ENCODE measurements at regions not wholly inside any gene's neighbourhood (a gene's known extent, or its start where the extent isn't known, plus 50 kb on each side); places are given as distances from the start of the nearest gene placed in this dataset.

DNA sequence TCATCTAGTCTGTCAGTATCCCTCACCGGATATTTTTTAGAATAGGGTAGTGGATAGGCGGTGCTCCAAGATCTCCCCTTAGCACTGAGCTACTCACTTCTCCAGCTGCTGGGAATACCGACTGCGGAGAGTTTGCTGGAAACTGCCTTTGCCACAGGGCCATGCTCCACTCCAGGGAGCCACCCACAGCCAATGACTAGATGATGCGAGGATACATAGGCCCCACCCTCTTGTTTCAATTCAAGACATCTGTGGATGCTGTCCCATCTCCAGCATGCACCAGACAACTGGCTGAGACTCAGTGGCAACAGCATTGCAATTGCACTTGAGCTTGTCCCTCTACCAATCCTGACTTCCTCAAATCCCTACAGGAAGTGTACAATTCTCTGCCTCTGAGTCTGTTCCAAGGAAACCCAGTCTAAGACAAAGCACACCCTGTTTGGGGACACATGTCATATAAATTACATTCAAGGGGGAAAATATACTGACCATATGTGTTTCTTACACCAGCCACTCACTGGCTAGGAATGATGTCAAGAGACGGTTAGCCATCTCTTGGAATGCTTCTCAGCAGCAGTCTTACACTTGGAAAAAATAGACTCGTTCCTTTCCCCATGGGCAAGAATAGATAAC is 312.6 kb upstream of the KIF2A start:
- Histone ChIP-seq H3K27me3 (ENCODE audit: control insufficient read depth, low read length) (no peaks in the 10 kb centered on the region), H3K4me2 (ENCODE audit: low read length) (no peak overlapping the region), H3K9me3 (ENCODE audit: control insufficient read depth, insufficient read depth, low read length) (no peaks in the 10 kb centered on the region), H3K79me2 (ENCODE audit: control insufficient read depth, low read length) (no peaks in the 10 kb centered on the region), H3K9me2 (replicated peaks; ENCODE audit: control insufficient read depth, low read length) (no peaks in the 10 kb centered on the region), H3K36me3 (ENCODE audit: control insufficient read depth, low read length) (no peaks in the 10 kb centered on the region), H3K4me3 (ENCODE audit: low read length) (no peak overlapping the region), H3K27ac (ENCODE audit: low read depth, low read length) (no peak overlapping the region), H3K4me1 (ENCODE audit: control insufficient read depth, low read length) (no peaks in the 10 kb centered on the region), H4K20me1 (ENCODE audit: control insufficient read depth, insufficient read depth, low read depth, low read length) (no peaks in the 10 kb centered on the region), H3F3A (ENCODE audit: control insufficient read depth, insufficient read depth) (no peaks in the 10 kb centered on the region)
- TF ChIP-seq EZH2phosphoT487 (IDR thresholded peaks at IDR 0.05; ENCODE audit: borderline replicate concordance, low read length) = no peak
- TF ChIP-seq CTCF (IDR thresholded peaks at IDR 0.05; ENCODE audit: low read depth, low read length, poor library complexity, severe bottlenecking) = no peak

DNA sequence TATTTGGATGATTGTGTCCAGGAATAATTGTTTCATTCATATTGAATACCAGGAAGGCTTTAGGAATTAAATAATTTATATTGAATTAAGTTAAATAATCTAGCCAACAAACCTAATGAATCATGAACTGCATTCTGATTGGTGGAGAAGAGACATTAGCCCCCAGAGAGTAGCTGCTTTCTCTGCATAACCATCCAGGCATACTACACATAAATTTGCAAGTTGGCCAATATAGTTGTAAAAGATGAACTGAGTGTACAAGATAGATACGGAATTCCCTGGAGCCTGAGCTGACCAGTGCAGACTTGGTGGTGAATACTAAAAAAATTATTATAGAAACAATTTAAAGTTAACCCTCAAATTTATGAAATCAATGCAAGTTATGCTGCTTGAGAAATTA is 311.8 kb upstream of the KIF2A start:
- TF ChIP-seq CTCF (IDR thresholded peaks at IDR 0.05; ENCODE audit: low read depth, low read length, poor library complexity, severe bottlenecking) (no peak), EZH2phosphoT487 (IDR thresholded peaks at IDR 0.05; ENCODE audit: borderline replicate concordance, low read length) (no peak)
- no peaks in the 10 kb centered on the region for H3K36me3 ChIP-seq (ENCODE audit: control insufficient read depth, low read length)
- no peaks in the 10 kb centered on the region for H3K27me3 ChIP-seq (ENCODE audit: control insufficient read depth, low read length)
- no peaks in the 10 kb centered on the region for H3K79me2 ChIP-seq (ENCODE audit: control insufficient read depth, low read length)
- H3K4me2 ChIP-seq (ENCODE audit: low read length) = no peak overlapping the region
- H3K27ac ChIP-seq (ENCODE audit: low read depth, low read length) = no peak overlapping the region
- H3K9me2 ChIP-seq (replicated peaks; ENCODE audit: control insufficient read depth, low read length) = no peaks in the 10 kb centered on the region
- H3F3A ChIP-seq (ENCODE audit: control insufficient read depth, insufficient read depth) = no peaks in the 10 kb centered on the region
- no peaks in the 10 kb centered on the region for H3K9me3 ChIP-seq (ENCODE audit: control insufficient read depth, insufficient read depth, low read length)
- H4K20me1 ChIP-seq (ENCODE audit: control insufficient read depth, insufficient read depth, low read depth, low read length) = no peaks in the 10 kb centered on the region
- no peak overlapping the region for H3K4me3 ChIP-seq (ENCODE audit: low read length)
- no peaks in the 10 kb centered on the region for H3K4me1 ChIP-seq (ENCODE audit: control insufficient read depth, low read length)

- Histone ChIP-seq H3F3A (ENCODE audit: control insufficient read depth, insufficient read depth) (no peaks in the 10 kb centered on the region), H3K36me3 (ENCODE audit: control insufficient read depth, low read length) (no peaks in the 10 kb centered on the region), H4K20me1 (ENCODE audit: control insufficient read depth, insufficient read depth, low read depth, low read length) (no peaks in the 10 kb centered on the region), H3K4me2 (ENCODE audit: low read length) (no peak overlapping the region), H3K4me3 (ENCODE audit: low read length) (no peak overlapping the region), H3K27me3 (ENCODE audit: control insufficient read depth, low read length) (no peaks in the 10 kb centered on the region), H3K9me3 (ENCODE audit: control insufficient read depth, insufficient read depth, low read length) (no peaks in the 10 kb centered on the region), H3K27ac (ENCODE audit: low read depth, low read length) (no peak overlapping the region), H3K9me2 (replicated peaks; ENCODE audit: control insufficient read depth, low read length) (no peaks in the 10 kb centered on the region), H3K4me1 (ENCODE audit: control insufficient read depth, low read length) (no peaks in the 10 kb centered on the region), H3K79me2 (ENCODE audit: control insufficient read depth, low read length) (no peaks in the 10 kb centered on the region)
- TF ChIP-seq CTCF (IDR thresholded peaks at IDR 0.05; ENCODE audit: low read depth, low read length, poor library complexity, severe bottlenecking) (no peak), EZH2phosphoT487 (IDR thresholded peaks at IDR 0.05; ENCODE audit: borderline replicate concordance, low read length) (no peak)
These were observed 310.5 kb upstream of the KIF2A start for GRCh38 chr5:61995486-61995885.

Measured in DOHH2 (cell line).